C4-2B (cell line): ENCODE measurements at regions not wholly inside any gene's neighbourhood (a gene's known extent, or its start where the extent isn't known, plus 50 kb on each side); places are given as distances from the start of the nearest gene placed in this dataset.

ENCODE experiments used
- H3K27ac ChIP-seq: fragments of 450-650 bp; 2 replicates; pipeline ENCODE4 v1.5.1; 2017
- CTCF ChIP-seq: fragments of 450-650 bp; conservative IDR thresholded peaks from 2 replicates; pipeline ENCODE4 v1.5.1; 2017; ENCODE audit warnings: mild to moderate bottlenecking
- ZFX ChIP-seq: fragments of 450-650 bp; IDR thresholded peaks from 2 replicates; pipeline ENCODE4 v1.6.1; 2017

DNA sequence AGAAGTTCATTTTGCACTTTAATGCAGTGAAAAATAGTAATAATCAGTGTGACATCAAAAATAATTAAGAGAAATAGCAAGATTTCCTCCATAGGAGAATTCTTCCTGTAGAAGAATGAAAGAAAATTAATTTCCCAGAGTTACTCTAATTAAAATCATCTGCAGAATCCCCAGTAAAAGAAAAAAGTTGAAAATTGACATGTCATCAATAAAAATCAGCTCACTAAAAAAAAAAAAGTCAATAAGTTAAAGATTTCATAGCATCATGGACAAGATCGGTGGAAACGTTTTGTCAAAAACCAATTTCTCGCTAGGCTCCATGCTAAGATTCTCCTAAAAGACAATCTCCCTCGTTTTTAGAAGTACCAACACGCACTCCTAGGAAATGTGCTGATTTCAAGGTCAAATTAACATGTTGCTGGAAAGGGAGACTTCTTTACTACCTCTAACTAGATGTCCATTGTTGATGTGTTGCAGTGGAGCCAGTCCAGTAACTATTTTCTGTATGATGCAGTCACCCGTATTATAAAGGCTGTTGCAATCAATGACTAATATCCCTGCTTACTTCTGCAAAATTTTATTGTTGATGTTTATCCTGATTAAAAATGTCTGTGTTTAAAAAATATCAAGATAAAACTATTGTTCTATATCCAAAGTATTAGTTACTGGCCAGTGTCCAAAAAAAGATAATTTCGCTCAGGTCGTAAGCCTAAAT lies 591.9 kb upstream of the MGMT start:
- no peak overlapping the region for H3K27ac ChIP-seq
- TF ChIP-seq ZFX: no peak
- no peak for TF ChIP-seq CTCF

GRCh38 chr10:128875956-128876736 lies 590.9 kb upstream of the MGMT start:
- TF ChIP-seq CTCF: no peak
- no peak for TF ChIP-seq ZFX
- H3K27ac ChIP-seq: no peak overlapping the region

DNA sequence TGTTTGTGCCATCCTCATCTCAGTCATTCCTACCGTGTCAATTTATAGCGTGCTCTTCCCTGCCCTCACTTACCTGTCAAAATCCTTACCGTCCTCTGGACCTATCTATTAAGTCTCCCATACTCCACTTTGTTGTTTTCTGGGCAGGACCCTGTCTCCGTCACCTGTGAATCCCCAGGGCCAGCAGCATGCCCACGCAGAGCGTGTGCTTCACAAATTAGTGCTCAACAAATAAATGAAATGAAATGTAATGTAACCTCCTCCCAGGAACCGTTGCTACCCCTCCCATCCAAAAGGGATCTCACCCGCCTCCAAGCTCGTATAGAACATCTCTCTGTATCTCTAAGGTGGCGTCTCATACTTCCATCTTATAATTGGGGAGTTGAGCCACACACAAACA lies 589.9 kb upstream of the MGMT start:
- no peak overlapping the region for H3K27ac ChIP-seq
- no peak for TF ChIP-seq ZFX
- TF ChIP-seq CTCF: no peak

DNA sequence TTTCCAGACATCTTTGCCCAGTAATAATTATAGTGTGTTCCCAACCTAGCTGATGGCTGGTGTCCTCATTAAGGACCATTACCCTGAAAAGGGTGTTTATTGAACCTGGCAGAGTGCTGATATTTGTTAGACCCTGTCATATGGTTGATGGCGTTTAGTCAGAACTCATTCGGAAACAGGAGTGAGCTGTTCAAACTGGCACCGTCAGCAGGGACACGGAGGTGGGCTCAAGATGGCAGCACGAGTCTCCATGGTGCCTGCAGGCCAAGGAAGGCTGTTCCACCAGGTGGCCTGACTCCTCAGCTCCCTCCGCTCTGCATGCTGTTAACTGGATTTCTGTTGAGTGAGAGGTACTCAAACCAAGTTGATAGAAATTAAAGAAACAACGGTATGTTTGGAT lies 589.1 kb upstream of the MGMT start:
- TF ChIP-seq CTCF (no peak), ZFX (no peak)
- H3K27ac ChIP-seq: no peak overlapping the region

DNA sequence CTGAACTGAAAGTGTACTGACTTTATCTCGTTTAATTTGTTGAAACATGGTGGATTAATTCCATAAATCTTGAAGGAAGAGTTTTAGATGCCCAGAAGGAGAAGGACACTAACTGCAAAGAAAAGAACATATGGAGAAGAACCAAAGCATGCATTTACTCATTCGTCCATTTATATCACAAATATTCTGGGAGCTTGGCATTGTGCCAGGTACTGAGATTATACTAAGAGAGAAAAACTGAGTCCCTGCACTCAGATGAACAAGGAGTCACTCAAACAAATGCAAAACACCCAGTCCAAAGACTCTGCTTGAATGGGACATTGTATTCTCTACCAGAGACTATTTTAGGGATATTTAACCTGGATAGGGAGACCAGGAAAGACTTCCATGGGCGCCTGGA lies 588.0 kb upstream of the MGMT start:
- TF ChIP-seq ZFX: no peak
- TF ChIP-seq CTCF: no peak
- H3K27ac ChIP-seq: no peak overlapping the region

DNA sequence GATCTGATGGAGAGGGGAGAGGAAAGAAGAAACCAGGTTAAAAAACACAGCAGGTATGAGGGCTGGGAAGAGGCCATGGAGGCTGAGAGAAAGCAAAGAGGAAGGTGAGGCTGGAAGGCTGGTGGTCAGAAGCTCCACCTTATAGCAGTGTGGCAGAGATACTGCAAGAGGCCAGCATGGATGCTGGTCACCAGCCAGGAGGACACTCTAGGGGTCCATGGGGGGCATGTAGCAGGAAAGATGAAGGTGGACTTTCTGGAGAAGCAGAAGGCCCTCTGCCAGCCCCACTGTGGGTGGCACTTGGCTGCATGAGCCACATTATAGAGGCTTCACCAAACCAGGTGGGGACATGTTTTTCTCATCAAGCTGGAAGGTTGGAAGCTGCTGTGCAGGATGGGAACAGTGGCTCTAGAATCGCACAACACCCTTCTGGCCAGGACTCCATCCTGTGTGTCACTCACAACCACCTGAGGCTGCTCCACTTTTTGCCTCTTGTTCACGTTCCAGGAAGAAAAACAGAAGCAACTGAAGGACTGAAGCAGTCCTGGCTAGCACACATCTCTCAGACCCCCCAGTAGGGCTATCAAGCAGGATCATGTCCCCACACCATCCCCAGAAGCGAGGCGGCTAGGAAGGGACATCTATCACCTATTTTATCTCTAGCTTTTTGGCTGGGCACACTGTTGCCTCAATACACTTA lies 587.5 kb upstream of the MGMT start:
- TF ChIP-seq CTCF (no peak), ZFX (no peak)
- no peak overlapping the region for H3K27ac ChIP-seq
